ENCODE measurements at regions not wholly inside any gene's neighbourhood (a gene's known extent, or its start where the extent isn't known, plus 50 kb on each side); places are given as distances from the start of the nearest gene placed in this dataset.

DNA sequence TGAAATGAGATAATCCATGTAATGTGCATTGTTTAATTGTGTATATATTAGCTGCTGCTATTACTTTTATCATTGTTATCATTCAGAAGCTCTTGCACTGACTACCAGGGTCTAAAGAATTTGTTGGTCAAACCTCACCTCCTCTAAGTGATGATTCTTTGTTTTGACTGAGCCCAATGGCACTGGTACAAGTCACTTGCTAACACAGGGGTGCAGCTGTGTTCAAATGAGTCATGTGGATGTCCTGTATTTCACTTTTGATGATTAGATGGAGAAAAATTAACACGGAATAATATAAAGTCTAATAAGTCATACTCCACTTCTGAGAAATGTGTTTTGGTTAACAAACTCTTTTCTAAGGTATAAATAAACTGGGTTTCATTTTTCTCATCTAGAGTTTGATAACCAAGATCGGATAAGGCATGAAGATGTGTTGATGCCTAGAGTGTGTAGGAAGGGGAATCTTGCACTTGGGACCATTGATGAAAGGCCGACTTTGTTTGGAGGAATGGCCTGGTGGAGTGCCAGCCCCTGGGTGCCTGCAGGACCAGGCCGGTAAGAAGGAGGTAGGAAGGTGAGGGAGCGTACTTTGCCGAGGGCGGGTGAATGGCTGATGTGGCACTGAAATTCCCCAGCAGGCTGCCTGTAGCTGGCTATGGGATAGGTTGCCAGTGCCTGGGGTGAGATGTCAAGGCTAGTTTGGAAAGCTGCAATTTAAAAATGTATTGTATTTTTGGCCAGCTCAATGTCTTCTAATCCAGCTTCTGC, 244.7 kb upstream of the ZPLD1 start:
- Histone ChIP-seq H4K20me1 (ENCODE audit: insufficient read depth) (no peaks in the 10 kb centered on the region), H3K36me3 (ENCODE audit: insufficient read depth, low read length) (no peaks in the 10 kb centered on the region), H3K27me3 (ENCODE audit: insufficient read depth, low read depth, low read length) (no peaks in the 10 kb centered on the region), H3K79me2 (replicated peaks; ENCODE audit: insufficient read depth, low read length) (no peaks in the 10 kb centered on the region), H3K4me2 (ENCODE audit: low read length) (no peak overlapping the region), H3K27ac (ENCODE audit: low read length) (no peak overlapping the region), H3K9ac (ENCODE audit: low read length) (no peak overlapping the region), H2AFZ (ENCODE audit: low read depth, low read length) (no peak overlapping the region), H3K9me2 (ENCODE audit: insufficient read depth, low read length) (no peaks in the 10 kb centered on the region), H3K4me3 (ENCODE audit: low read length) (no peak overlapping the region), H3F3A (ENCODE audit: insufficient read depth, low read length, poor library complexity, severe bottlenecking) (no peaks in the 10 kb centered on the region), H3K9me3 (ENCODE audit: low read length) (peaks cover 4% of the 10 kb centered on the region)
- TF ChIP-seq, protein P1, sequence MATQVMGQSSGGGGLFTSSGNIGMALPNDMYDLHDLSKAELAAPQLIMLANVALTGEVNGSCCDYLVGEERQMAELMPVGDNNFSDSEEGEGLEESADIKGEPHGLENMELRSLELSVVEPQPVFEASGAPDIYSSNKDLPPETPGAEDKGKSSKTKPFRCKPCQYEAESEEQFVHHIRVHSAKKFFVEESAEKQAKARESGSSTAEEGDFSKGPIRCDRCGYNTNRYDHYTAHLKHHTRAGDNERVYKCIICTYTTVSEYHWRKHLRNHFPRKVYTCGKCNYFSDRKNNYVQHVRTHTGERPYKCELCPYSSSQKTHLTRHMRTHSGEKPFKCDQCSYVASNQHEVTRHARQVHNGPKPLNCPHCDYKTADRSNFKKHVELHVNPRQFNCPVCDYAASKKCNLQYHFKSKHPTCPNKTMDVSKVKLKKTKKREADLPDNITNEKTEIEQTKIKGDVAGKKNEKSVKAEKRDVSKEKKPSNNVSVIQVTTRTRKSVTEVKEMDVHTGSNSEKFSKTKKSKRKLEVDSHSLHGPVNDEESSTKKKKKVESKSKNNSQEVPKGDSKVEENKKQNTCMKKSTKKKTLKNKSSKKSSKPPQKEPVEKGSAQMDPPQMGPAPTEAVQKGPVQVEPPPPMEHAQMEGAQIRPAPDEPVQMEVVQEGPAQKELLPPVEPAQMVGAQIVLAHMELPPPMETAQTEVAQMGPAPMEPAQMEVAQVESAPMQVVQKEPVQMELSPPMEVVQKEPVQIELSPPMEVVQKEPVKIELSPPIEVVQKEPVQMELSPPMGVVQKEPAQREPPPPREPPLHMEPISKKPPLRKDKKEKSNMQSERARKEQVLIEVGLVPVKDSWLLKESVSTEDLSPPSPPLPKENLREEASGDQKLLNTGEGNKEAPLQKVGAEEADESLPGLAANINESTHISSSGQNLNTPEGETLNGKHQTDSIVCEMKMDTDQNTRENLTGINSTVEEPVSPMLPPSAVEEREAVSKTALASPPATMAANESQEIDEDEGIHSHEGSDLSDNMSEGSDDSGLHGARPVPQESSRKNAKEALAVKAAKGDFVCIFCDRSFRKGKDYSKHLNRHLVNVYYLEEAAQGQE (IDR thresholded peaks at IDR 0.05; ENCODE audit: borderline replicate concordance): no peak

DNA sequence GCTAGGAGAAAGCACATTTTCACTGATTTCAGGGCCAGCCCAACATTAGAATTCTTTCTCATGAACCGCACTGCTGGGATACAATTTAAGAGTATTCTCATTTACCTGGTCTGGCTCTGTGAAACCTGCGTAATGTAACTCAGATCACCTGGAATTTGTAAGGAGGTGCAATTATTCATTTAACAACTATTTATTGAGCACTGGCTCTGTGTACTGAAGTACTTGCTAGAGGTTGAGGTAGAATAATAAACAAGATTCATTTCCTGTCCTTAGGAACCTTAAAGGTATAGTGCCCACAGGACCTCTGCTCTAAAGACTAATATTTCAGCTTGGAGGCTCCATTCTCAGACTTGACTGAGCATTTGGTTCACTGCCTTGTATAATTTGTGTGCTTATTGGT, 242.2 kb upstream of the ZPLD1 start:
- H3K9me2 ChIP-seq (ENCODE audit: insufficient read depth, low read length): no peaks in the 10 kb centered on the region
- no peaks in the 10 kb centered on the region for H3K9me3 ChIP-seq (ENCODE audit: low read length)
- no peaks in the 10 kb centered on the region for H3K36me3 ChIP-seq (ENCODE audit: insufficient read depth, low read length)
- H3F3A ChIP-seq (ENCODE audit: insufficient read depth, low read length, poor library complexity, severe bottlenecking): no peaks in the 10 kb centered on the region
- H4K20me1 ChIP-seq (ENCODE audit: insufficient read depth): no peaks in the 10 kb centered on the region
- H2AFZ ChIP-seq (ENCODE audit: low read depth, low read length): no peak overlapping the region
- no peaks in the 10 kb centered on the region for H3K27me3 ChIP-seq (ENCODE audit: insufficient read depth, low read depth, low read length)
- TF ChIP-seq, protein P1 (IDR thresholded peaks at IDR 0.05; ENCODE audit: borderline replicate concordance): no peak
- TF ChIP-seq TAF1 (IDR thresholded peaks at IDR 0.05; ENCODE audit: low read depth) (no peak), SMC3 (conservative IDR thresholded peaks at IDR 0.05; ENCODE audit: poor library complexity) (no peak), POLR2AphosphoS5 (IDR thresholded peaks at IDR 0.05) (no peak), EP300 (conservative IDR thresholded peaks at IDR 0.05; ENCODE audit: poor library complexity, severe bottlenecking) (no peak)
- no peak overlapping the region for H3K27ac ChIP-seq (ENCODE audit: low read length)
- H3K9ac ChIP-seq (ENCODE audit: low read length): no peak overlapping the region
- no peak overlapping the region for H3K4me2 ChIP-seq (ENCODE audit: low read length)
- H3K4me3 ChIP-seq (ENCODE audit: low read length): no peak overlapping the region
- no peaks in the 10 kb centered on the region for H3K79me2 ChIP-seq (replicated peaks; ENCODE audit: insufficient read depth, low read length)

DNA sequence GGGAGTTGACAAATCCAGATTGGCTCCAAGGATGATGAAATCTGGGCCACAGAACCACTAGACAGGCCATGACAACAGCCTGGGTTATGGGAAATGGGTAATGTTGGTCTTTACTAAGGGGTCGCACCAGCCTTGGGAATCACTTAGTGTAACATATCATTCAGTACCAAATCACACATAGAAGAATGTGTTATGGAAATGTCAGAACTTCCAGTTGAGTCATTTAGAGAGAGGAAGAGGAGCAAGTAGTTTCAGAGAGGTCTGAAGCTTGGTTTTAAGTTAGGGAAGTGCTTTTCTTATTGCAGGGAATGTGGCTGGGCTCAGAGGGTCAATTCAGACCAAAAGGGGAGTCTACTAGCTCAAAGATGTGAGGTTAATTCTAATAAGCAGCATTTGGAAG, 241.6 kb upstream of the ZPLD1 start:
- Histone ChIP-seq H3K4me3 (ENCODE audit: low read length) (no peak overlapping the region), H3K4me2 (ENCODE audit: low read length) (no peak overlapping the region), H3K9ac (ENCODE audit: low read length) (no peak overlapping the region), H4K20me1 (ENCODE audit: insufficient read depth) (no peaks in the 10 kb centered on the region), H3K9me3 (ENCODE audit: low read length) (no peaks in the 10 kb centered on the region), H3K27ac (ENCODE audit: low read length) (no peak overlapping the region), H3K27me3 (ENCODE audit: insufficient read depth, low read depth, low read length) (no peaks in the 10 kb centered on the region), H3K9me2 (ENCODE audit: insufficient read depth, low read length) (no peaks in the 10 kb centered on the region), H3K79me2 (replicated peaks; ENCODE audit: insufficient read depth, low read length) (no peaks in the 10 kb centered on the region), H2AFZ (ENCODE audit: low read depth, low read length) (no peak overlapping the region), H3F3A (ENCODE audit: insufficient read depth, low read length, poor library complexity, severe bottlenecking) (no peaks in the 10 kb centered on the region), H3K36me3 (ENCODE audit: insufficient read depth, low read length) (no peaks in the 10 kb centered on the region)
- TF ChIP-seq MXI1 (conservative IDR thresholded peaks at IDR 0.05; ENCODE audit: poor library complexity, severe bottlenecking): no peak
